ENCODE measurements at regions not wholly inside any gene's neighbourhood (a gene's known extent, or its start where the extent isn't known, plus 50 kb on each side); places are given as distances from the start of the nearest gene placed in this dataset.

DNA sequence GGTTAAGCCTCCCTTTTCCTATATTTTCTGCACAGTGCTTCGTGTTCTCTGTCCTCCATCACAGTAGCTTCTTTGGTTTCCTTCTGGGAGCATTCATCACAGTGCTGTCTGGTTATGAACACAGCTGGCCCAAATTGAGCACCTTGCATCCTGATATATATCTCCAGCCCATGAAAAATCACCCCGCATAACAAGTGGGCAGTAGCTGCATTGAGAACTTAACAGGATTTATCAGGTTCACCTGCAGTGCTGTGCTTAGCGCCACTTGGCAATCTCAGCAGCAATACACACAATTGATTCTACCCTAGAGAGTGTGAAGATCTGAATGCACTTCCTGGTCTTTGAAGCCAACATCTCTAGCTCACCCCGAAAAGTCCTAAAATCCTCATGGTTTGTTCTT, 408.0 kb downstream of the RNF144A start:
- H3K4me1 ChIP-seq (replicated peaks): no peaks in the 10 kb centered on the region
- no peaks in the 10 kb centered on the region for H3K36me3 ChIP-seq
- DNase-seq (ENCODE audit: low read depth in 1 of 2, low spot score in 2 of 2): no peak
- no peak overlapping the region for H3K4me3 ChIP-seq
- no peaks in the 10 kb centered on the region for H3K9me3 ChIP-seq (replicated peaks)
- H3K27ac ChIP-seq: no peak overlapping the region
- no peaks in the 10 kb centered on the region for H3K27me3 ChIP-seq (replicated peaks)

DNA sequence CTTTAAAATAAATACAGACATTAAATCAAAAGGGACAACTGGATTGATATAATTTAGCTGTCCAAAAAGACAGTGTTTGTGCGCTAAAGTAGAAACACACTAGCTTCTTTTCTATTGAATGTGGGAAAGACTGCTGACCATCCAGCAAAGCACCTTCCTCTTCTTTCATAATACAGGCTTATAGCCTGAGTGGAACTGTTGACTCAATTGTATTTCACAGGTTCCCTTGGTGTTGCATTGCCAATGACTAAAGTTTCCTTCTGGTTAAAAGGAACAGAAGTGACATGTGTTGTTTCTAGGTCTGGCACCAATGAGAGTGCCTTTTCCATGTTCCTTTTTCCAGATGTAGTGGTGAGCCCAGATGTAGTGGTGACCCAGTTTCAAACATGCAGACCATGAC, 412.3 kb downstream of the RNF144A start:
- Histone ChIP-seq H3K36me3 (no peaks in the 10 kb centered on the region), H3K9me3 (replicated peaks) (no peaks in the 10 kb centered on the region), H3K27me3 (replicated peaks) (no peaks in the 10 kb centered on the region), H3K4me1 (replicated peaks) (no peaks in the 10 kb centered on the region), H3K27ac (no peak overlapping the region), H3K4me3 (no peak overlapping the region)
- no peak for DNase-seq (ENCODE audit: low read depth in 1 of 2, low spot score in 2 of 2)

DNA sequence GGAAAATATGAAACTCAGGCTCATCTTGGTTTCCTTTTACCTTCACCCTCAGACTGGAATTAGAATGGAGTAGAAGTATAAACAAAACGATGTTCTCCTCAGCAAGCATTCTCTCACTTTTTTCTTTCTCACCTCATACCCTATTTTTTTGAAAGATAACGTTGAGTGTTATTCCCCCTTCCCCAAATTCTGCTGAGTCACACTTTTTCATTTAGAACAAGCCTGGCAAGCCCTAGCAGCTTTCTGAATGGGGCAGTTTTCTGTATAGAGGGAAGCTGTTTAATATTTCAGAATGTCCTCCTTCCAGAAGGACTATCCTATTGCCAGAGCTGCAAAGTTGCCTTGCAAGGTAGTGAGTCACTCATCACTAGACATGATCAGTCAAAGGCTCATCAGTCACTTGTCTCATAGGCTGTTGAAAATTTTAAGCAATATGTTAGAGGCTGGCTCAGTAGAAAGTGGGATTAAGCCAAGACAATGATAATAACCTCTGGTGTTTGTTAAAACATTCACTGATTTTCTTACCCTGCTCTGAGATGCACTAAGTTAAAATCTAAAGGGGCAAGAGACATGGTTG, 416.1 kb downstream of the RNF144A start:
- no peaks in the 10 kb centered on the region for H3K4me1 ChIP-seq (replicated peaks)
- H3K27me3 ChIP-seq (replicated peaks): no peaks in the 10 kb centered on the region
- no peak for DNase-seq (ENCODE audit: low read depth in 1 of 2, low spot score in 2 of 2)
- H3K36me3 ChIP-seq: no peaks in the 10 kb centered on the region
- no peak overlapping the region for H3K27ac ChIP-seq
- H3K4me3 ChIP-seq: no peak overlapping the region
- H3K9me3 ChIP-seq (replicated peaks): no peaks in the 10 kb centered on the region

DNA sequence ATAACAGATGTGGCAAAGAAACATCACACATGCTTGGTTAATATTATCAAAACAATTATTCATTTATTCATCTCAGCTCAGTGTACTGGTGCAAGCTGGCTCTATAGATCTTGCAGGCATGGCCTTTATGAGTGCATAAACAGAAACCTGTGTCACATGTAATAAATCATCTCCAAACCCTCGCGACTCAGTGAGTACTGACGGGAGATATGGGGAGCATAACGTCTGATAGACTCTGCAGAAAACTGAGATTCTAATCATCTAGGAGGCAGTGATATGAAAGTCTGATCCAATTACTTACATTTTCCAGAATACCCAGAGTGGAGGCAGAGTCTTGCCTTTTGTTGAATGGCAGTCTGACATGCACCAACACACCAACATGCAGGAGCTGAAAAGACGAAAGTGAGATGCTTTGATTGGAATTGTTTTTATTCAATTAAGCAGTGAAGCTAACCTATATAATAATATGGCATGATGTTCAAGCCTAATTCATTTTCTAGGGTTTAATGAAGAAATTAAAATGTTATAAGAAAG, 416.8 kb downstream of the RNF144A start:
- Histone ChIP-seq H3K4me3 (no peak overlapping the region), H3K36me3 (no peaks in the 10 kb centered on the region), H3K27ac (no peak overlapping the region), H3K4me1 (replicated peaks) (no peaks in the 10 kb centered on the region), H3K9me3 (replicated peaks) (no peaks in the 10 kb centered on the region), H3K27me3 (replicated peaks) (no peaks in the 10 kb centered on the region)
- no peak for DNase-seq (ENCODE audit: low read depth in 1 of 2, low spot score in 2 of 2)

DNA sequence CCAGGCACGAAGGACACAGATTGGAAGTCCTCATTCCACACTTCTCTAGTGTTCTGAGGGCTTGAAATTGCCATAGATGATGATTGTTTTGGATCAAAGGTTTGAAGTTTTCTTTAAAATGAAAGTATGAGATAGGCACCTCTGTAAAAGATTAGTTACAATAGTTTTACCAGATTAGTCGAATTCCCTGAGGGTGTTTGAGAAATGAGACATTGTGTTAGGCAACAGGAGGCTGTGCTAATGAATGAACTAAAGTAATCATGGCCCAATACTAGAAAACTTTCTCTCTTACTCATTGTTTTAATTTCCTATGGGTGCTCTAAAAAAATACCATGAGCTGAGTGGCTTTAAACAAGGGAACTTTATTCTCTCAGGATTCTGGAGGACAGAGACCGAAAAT, 421.7 kb downstream of the RNF144A start:
- no peaks in the 10 kb centered on the region for H3K27me3 ChIP-seq (replicated peaks)
- no peaks in the 10 kb centered on the region for H3K4me1 ChIP-seq (replicated peaks)
- H3K27ac ChIP-seq: no peak overlapping the region
- no peak overlapping the region for H3K4me3 ChIP-seq
- H3K36me3 ChIP-seq: no peaks in the 10 kb centered on the region
- H3K9me3 ChIP-seq (replicated peaks): no peaks in the 10 kb centered on the region
- DNase-seq (ENCODE audit: low read depth in 1 of 2, low spot score in 2 of 2): no peak

DNA sequence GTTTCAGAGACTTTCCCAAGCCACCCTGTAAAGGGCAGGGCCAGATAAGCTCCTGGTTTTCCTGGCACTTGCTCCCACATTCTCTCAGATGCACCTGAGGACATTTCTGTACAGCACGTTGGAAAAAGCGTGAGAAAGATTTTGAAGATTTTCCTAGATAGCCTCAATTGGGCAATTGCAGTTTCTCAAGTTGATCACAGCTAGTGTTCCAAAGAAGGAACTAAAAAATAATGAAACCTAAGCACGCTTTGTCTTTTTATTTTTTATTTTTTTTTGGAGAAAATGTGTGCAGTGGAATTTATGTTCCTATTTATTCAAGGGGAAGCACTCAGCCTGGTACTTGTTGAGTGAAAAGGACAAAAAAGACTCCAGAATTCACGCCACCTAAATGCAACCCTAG, 429.1 kb downstream of the RNF144A start:
- no peaks in the 10 kb centered on the region for H3K36me3 ChIP-seq
- H3K27me3 ChIP-seq (replicated peaks): no peaks in the 10 kb centered on the region
- H3K9me3 ChIP-seq (replicated peaks): no peaks in the 10 kb centered on the region
- H3K4me3 ChIP-seq: no peak overlapping the region
- DNase-seq (ENCODE audit: low read depth in 1 of 2, low spot score in 2 of 2): no peak
- H3K27ac ChIP-seq: no peak overlapping the region
- no peaks in the 10 kb centered on the region for H3K4me1 ChIP-seq (replicated peaks)

DNA sequence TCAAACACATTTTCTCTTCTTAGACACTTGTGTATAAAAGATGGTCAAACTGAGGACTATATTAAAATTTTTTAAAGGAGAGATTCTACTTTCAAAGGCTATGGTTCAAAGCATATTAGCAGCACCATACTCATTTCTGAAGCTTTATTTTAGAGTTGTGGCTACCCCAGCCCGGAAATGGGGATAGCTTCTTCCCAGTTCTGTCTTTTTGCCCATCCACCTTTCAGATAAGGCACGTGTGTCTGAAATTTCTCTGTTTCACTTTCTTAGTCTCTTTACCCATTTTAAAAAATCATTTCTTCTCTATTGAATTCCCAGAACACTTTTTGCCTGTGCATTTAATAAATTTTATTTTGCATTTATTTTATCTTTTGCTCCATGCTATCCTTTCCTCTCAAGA, 431.5 kb downstream of the RNF144A start:
- Histone ChIP-seq H3K4me1 (replicated peaks) (no peaks in the 10 kb centered on the region), H3K27ac (no peak overlapping the region), H3K36me3 (no peaks in the 10 kb centered on the region), H3K4me3 (no peak overlapping the region), H3K9me3 (replicated peaks) (no peaks in the 10 kb centered on the region), H3K27me3 (replicated peaks) (no peaks in the 10 kb centered on the region)
- no peak for DNase-seq (ENCODE audit: low read depth in 1 of 2, low spot score in 2 of 2)

DNA sequence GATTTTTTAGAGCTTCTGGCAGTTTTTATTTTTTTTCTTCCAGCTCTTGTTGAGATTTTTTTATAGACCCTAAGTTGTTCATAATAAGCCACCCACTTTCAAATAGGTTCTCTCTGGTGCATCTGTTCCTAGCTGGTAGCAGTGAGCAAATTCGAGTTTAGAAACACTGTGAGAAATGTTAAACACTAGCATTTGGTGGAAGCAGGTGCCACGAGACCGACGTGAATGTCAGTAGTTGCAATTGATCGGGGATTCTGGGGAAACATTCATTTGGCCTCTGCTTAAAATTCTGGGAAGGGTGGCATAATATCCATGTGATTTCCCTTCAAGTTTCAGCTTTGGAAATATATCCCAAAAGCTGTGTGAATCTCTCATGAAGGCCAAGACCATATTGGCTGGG, 435.0 kb downstream of the RNF144A start:
- DNase-seq (ENCODE audit: low read depth in 1 of 2, low spot score in 2 of 2): no peak
- Histone ChIP-seq H3K36me3 (no peaks in the 10 kb centered on the region), H3K27ac (no peak overlapping the region), H3K4me1 (replicated peaks) (no peaks in the 10 kb centered on the region), H3K9me3 (replicated peaks) (no peaks in the 10 kb centered on the region), H3K27me3 (replicated peaks) (no peaks in the 10 kb centered on the region), H3K4me3 (no peak overlapping the region)

DNA sequence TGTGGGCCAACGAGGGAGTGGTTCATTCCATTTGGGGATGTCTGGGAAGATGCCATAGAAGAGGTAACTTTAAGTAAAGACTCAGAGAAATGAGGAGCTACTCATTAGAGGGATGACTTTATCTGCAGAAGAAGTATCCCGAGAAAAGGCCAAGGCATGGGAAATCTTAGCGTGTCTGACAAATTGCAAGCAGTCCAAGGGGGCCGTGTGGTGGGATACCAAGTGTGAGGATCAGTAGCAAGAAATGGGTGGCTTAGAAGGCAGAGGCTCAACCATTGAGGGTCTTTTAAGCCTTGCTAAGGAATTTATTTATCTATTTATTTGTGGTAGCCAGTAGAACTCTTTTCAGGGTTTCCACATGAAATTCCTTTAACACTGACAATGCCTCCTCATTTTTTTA, 436.4 kb downstream of the RNF144A start:
- Histone ChIP-seq H3K27ac (no peak overlapping the region), H3K4me1 (replicated peaks) (no peaks in the 10 kb centered on the region), H3K4me3 (no peak overlapping the region), H3K36me3 (no peaks in the 10 kb centered on the region), H3K27me3 (replicated peaks) (no peaks in the 10 kb centered on the region), H3K9me3 (replicated peaks) (no peaks in the 10 kb centered on the region)
- DNase-seq (ENCODE audit: low read depth in 1 of 2, low spot score in 2 of 2): no peak

DNA sequence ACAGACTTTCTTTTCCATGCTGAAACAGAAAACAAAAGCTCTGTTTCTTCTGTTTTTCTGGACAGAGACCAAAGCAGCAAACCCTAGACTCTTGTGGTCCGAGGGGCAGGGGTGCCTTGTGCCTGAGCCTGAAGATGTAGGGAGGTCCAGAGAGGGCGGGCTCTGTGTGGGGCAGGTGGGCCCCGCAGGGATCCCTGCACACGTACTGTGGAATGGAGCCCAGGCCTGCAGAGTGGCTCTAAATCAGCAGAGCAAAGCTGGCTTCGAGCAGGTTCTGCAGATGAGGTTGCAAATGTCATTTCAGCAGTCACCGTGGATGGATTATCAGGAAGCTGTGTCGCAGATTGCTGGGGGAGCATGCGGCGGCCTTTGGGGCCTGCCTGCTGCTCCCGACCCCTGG, 438.6 kb downstream of the RNF144A start:
- Histone ChIP-seq H3K9me3 (replicated peaks) (no peaks in the 10 kb centered on the region), H3K4me3 (no peak overlapping the region), H3K4me1 (replicated peaks) (no peaks in the 10 kb centered on the region), H3K27me3 (replicated peaks) (no peaks in the 10 kb centered on the region), H3K27ac (no peak overlapping the region), H3K36me3 (no peaks in the 10 kb centered on the region)
- DNase-seq (ENCODE audit: low read depth in 1 of 2, low spot score in 2 of 2): no peak

DNA sequence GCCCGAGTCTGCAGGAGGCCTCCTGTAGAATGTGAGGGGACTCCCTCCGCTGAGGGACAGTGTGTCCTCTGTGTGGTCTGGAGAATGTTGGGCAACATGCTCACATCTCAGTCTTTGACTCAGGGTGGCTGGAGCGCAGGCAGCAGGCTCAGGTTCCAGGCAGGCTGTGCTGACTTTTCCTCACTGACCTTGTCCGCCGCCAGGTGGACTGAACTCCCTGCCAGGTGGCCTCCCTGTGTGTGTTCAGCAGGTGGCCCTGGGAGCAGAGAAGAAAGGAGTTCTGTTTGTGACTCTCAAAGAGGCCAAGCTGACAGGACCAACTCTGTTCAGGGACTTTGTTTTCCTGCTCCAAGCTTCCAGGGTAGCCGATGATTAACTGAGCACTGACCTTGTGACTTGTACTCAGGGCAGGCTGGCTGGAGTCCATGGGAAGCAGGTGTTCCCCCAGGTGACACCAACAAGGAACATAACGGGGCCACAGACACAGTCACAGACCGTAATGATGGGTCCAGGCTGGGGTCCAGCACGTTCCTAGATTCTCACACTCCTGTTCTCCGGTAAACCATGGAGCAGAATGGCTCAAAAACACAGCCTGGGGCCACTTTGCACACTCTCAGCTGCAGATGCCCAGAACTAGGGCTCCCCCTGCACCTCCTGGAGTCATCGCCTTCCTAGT, 439.8 kb downstream of the RNF144A start:
- no peak overlapping the region for H3K27ac ChIP-seq
- no peak overlapping the region for H3K4me3 ChIP-seq
- no peaks in the 10 kb centered on the region for H3K9me3 ChIP-seq (replicated peaks)
- no peaks in the 10 kb centered on the region for H3K4me1 ChIP-seq (replicated peaks)
- H3K36me3 ChIP-seq: no peaks in the 10 kb centered on the region
- no peak for DNase-seq (ENCODE audit: low read depth in 1 of 2, low spot score in 2 of 2)
- no peaks in the 10 kb centered on the region for H3K27me3 ChIP-seq (replicated peaks)

DNA sequence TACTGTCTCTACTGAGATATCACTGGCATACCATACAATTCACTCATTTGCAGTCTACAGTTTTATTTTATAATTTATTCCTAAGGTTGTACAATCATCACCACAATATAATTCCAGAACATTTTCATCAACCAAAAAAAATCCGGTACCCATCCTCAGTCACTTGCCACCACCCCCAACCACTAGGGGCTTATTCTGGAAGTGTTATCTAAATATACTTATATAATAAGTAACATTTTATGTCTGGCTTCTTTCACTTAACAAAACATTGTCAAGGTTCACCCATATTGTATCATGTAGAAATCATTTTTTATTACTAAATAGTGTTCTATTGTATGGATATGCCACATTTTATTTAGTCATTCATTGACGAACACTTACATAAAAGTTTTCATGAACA, 440.8 kb downstream of the RNF144A start:
- no peak overlapping the region for H3K27ac ChIP-seq
- H3K9me3 ChIP-seq (replicated peaks): no peaks in the 10 kb centered on the region
- DNase-seq (ENCODE audit: low read depth in 1 of 2, low spot score in 2 of 2): no peak
- no peaks in the 10 kb centered on the region for H3K4me1 ChIP-seq (replicated peaks)
- no peaks in the 10 kb centered on the region for H3K27me3 ChIP-seq (replicated peaks)
- H3K4me3 ChIP-seq: no peak overlapping the region
- H3K36me3 ChIP-seq: no peaks in the 10 kb centered on the region

DNA sequence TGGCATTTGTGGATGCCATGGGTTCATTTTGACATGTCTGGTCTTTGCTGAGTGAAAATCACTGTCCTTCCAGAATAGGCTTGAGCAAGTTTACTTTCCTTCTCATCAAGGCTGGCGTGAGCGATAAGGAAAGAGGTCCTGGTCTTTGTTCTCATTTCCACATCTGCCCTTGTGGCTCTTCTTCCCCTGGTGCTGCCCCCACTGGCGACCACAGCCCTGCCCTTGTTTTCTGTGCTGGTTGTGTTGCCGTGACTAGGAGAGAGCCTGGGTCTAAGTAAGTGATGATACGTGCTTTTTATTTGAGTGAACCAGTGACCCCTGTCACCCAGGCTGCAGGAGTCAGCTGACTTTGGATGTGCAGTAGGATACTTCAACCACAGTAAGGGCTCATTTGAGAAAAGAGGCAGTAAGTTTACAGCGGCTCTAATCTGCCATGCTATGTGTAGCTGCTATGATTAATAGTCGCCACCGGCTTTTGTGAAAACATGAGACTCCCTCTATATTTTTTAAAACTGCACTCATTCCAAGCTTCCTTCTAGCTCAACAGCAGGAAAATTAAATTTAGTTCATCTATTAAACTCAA, 441.7 kb downstream of the RNF144A start:
- H3K9me3 ChIP-seq (replicated peaks): no peaks in the 10 kb centered on the region
- H3K27ac ChIP-seq: no peak overlapping the region
- H3K4me3 ChIP-seq: no peak overlapping the region
- no peak for DNase-seq (ENCODE audit: low read depth in 1 of 2, low spot score in 2 of 2)
- no peaks in the 10 kb centered on the region for H3K36me3 ChIP-seq
- H3K27me3 ChIP-seq (replicated peaks): no peaks in the 10 kb centered on the region
- no peaks in the 10 kb centered on the region for H3K4me1 ChIP-seq (replicated peaks)

DNA sequence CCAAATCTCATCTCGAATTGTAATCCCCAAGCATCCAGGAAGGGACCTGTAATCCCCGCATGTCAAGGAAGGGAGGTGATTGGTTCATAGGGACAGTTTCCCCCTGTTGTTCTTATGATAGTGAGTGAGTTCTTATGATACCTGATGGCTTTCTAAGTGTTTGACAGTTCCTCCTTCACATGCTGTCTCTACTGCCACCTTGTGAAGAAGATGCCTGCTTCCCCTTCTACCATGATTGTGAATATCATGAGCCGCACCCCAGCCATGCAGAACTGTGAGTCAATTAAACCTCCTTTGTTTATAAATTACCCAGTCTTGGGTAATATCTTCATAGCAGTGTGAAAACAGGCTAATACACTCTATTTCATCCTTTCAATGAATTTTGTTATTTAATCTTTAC, 446.7 kb downstream of the RNF144A start:
- no peaks in the 10 kb centered on the region for H3K9me3 ChIP-seq (replicated peaks)
- no peaks in the 10 kb centered on the region for H3K27me3 ChIP-seq (replicated peaks)
- no peak overlapping the region for H3K4me3 ChIP-seq
- no peaks in the 10 kb centered on the region for H3K4me1 ChIP-seq (replicated peaks)
- no peak for DNase-seq (ENCODE audit: low read depth in 1 of 2, low spot score in 2 of 2)
- no peaks in the 10 kb centered on the region for H3K36me3 ChIP-seq
- no peak overlapping the region for H3K27ac ChIP-seq

Measured in SJSA1 (cell line).